ENCODE measurements at regions not wholly inside any gene's neighbourhood (a gene's known extent, or its start where the extent isn't known, plus 50 kb on each side); places are given as distances from the start of the nearest gene placed in this dataset.

DNA sequence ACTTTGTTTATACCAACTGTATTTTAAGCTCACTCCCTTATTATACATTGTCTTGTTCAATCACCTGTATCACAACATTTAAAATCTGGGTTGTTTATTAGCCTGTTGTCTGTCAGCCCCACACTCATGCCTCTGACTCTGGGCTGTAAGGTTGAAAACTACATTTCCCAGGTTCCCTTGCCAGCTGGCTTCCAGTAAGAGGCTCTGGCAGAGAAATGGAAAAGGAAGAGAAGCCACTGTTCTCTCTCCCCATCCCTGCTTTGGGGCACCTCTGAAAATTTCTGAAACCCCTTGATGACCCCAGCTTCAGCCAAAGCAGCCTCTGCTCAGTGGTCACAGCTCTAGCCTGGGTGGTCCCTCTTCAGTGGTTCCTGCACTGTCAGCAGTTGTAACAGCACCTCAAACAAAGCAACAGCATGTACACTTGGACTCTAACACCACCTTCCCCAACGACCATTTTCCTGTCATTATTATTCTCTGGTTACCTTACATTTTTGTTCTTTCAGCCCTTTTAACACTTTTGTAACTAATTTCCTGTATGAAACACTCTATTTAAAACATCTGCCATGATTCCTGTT, 108.9 kb upstream of the LGALSL start:
- FAIRE-seq = no peak

DNA sequence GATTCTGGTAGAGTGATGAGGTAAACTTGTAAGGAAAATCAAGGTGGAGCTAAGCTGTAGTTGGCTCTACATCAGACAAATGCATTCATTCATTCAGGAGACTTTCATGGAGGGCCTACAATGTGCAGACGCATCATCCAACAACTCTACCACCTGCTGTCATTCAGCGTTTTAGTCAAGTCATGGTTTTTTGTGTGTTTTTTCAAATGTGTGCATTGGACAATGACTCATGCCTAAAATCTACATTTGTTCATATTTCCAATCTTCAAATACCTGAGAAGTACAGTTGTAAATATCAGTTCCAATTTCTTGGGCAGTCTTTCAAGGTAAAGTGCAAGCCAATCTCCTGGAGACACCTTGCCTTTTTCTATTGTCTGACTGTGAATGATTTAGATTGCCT, 108.0 kb upstream of the LGALSL start:
- no peak for FAIRE-seq

DNA sequence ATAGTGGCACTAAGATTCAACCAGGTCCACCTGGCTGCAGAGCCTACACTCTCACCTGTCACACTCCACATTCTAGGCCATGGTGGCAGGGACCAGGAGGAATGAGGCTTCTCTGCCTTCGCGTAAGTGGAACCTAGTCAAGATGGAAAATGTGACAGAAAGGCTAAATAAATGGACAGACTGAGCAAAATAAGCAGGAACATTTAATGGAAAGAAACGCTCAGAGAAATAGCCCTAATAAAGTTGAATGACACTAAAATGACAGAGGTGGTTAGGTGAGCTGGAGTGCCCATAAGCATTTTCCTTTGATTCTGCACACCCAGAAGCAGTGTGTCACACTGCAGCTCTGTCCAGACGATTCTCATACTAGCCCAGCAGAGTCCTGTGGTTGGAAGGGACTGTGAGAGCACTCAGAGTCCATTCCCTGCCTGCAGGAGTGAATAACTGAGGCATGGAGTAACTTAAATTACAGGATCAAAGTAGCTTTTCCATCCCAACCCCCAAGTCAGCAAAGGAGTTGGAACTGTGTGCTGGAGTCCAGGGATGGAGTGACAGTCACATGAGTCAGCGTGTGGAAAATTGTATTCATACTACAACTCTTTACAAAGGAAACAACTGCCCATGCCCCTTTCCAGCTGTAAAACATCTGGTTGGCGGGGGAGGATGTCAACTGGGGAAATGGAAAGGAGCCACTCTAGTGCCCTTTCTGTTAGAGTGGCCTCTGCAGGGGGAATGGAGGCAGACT, 105.4 kb upstream of the LGALSL start:
- no peak for FAIRE-seq

DNA sequence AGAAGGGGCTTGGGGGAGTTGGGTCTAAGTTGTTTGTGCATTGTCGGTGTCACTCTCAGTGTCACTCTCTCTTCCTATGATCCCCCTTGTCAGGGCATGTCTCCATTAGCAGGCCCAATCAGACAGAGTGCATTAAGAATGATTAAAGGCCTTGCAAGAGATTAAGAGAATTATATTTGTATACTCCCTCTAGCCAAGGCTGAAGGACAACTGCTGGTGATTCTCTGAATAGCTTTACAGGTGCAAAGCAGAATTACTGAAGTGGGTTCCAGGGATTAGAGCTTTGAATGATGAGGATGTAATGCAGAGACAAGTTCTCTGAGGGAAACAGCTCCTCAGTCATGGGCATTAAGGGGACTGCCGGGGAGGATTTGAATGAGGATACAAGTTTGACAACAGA, 104.8 kb upstream of the LGALSL start:
- FAIRE-seq = no peak

DNA sequence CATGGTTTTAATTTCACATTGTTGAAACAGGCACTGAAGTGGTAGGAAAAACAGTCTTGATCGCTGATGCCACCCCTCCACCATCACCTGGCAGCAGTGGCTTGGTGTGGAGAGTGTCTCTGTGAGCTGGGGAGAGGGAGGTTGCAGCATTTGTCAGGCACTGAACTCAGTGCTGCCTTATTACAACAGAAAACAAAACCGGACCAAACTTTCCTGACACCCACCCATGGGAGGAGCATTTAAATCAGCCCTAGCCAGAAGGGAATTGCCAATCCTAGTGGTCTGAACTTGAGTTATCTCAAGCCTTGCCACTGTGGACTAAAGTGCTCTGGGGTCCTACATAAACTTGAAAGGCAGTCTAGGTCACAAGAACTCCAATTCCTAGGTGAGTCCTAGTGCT, 103.0 kb upstream of the LGALSL start:
- no peak for FAIRE-seq

DNA sequence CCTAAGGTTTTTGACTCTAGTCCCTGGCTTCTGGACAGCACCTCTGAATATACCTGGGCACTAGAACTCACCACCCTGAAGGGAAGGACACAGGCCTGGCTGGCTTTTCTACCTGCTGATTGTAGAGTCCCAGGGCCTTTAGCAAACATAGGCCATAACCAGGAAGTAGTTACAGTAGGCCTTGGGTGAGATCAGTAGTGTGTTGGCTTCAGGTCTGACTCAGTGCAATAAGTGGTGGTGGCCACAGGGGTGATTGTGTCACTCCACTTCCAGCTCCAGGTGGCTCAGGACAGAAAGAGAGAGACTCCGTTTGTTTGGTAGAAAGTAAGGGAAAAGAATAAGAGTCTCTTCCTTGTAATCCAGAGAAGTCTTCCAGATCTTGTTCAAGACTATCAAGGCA, 101.7 kb upstream of the LGALSL start:
- no peak for FAIRE-seq

DNA sequence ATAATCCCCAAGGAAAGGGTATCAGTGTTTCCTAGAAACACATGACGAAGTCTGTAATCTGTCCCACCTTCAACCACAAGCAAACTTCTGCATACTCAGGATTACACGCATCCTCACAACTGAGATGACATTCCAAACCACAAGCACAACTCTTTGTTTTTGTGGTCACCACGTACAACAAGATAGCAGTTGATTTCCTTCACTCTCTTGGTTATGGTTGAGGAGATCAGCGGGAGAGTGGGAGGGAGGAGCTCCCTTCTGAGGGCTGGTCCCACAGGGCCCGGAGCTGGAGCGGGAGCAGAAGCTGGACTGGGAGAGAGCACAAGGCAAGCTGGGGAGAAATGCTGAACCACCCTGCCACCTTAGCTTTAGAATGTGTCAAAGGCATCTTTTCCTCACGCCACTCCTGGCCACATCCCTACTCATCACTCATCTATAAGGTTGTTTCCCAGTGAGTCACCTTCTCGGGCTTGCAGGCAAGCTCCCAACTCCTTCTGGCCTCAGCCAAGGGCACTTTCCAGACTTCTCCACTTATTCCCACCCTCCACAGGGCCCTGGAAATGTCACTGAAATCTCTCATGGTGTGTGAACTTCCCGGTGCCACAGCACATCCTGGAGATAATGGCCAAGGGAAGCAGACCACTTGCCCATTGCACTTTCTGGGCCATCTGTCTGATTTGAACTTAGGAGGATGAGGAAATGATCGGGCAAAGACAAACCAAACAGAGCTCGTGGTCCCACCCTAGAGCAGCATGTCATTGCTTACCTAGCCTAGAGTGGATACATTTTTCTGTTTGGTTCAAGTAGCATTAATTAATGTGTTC, 98.9 kb upstream of the LGALSL start:
- FAIRE-seq = no peak

DNA sequence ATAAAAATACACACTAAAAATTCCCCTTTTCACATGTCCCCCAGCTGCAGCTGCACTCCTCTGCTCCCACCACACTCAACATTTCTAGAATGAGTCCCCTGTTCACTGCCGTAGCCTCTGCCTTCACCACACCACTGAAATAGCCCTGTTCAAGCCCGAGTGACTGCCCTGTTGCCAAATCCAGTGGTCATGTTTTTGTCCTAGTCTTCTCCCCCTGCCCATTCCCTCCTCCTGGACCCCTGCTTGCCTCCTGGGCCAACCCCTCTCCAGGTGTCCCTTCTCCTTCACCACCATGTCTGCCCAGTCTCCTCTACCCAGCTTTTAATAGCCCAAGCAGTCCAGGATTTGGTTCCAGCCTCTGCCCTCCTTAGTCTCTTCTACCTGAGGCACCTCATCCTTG, 97.1 kb upstream of the LGALSL start:
- FAIRE-seq = no peak

DNA sequence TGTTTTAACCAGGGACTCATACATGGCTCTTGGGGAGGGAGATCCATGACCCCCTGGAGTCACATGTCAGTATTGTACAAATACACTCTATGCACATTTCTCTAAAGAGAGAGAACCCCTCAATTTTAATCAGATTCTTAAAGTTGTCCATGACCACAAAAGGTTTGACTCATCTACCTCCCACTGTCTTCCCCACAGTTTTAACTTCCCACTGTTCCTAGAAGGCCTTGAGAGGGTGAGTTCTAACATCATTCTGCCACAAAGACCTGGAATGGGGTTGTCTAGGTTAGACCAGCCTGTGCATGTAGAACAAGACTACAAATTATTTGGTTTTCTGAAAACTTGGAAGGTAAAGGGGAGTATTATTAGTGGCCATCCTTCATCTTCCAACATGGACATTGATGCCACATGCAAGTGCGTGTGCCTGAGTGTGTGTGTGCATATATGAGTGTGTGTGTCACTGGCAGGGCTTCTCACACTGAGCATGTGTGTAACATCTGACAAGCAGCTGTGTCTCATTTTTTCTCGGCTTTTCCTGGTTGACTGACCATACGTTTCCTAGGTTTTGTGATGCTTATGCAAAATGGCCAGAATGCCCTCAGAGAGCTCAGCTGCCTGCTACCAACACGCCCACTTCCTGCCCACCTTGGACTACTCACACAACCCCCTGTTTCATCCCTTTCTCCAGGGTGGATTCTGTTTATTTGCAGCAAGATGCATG, 94.6 kb upstream of the LGALSL start:
- no peak for FAIRE-seq

DNA sequence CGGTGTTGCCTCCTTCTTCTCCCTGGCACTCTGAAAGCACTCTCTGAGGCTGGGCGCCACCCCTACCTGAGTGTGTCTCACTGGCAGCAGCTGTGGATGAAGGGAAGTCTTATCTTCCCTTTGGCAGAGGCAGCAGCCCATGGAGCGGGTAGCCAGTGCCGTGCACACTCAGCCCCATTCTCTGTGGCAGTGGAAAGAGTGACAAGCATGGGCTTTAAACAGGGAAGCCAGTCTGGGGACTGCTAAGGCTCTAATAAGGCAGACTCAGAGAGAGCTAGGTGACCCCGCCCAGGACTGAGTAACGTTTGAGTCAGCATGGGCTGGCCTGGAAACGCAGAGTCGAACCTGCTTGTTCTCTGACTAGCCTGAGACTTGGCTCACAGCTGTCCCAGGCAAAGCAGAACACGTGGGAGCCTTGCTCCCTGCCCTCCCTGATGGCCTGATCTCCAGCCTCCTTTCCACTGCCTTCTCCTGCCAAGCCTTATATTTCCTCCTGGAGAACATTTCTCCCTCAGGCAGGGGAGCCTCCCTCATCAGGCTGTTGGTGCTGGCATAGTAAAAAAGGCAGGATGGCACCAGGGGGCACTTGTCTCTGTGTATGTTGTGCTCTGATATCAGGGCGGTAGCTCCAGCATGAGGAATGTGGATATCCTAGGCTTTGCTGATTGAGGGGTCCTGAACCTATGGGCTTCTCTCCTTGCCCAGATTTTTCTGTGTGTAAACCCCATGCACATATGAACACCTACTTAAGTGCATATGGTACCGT, 93.9 kb upstream of the LGALSL start:
- FAIRE-seq = no peak

DNA sequence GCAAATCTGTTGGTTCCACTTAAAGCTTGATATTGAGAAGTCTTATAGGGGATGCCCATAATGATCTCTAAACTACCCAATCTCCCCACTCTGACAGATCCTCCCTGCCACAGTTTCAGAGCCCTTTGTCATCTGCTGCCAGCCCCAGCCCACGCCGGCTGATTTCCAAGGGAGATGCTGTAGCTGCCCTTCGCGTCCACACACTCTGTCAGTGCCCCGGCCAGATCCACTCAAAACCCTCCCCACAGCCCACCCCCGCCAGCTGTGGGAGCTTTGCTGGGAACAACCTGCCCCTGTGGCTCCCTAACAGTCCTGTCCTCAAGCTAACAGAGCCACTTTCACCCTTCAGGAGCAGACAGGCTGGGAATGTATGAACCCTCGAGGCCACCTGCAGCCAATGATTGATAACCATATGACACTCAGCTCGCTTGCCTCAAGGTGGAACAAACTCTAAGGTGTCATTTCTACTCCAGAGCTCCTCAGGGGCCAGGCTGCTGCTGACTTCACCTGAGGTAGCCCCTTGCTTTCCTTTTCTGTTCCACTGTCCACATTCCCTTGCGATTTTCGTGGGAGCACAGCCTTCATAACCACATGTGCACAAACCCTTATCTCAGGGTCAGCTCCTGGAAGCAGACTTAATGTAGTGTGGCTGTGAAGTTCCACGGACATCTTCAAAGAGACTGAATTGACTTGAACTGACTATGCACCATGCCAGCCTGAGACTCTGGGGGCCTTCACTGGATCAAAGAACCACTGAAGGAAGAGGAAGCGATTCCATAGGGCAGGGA, 92.6 kb upstream of the LGALSL start:
- FAIRE-seq = no peak

DNA sequence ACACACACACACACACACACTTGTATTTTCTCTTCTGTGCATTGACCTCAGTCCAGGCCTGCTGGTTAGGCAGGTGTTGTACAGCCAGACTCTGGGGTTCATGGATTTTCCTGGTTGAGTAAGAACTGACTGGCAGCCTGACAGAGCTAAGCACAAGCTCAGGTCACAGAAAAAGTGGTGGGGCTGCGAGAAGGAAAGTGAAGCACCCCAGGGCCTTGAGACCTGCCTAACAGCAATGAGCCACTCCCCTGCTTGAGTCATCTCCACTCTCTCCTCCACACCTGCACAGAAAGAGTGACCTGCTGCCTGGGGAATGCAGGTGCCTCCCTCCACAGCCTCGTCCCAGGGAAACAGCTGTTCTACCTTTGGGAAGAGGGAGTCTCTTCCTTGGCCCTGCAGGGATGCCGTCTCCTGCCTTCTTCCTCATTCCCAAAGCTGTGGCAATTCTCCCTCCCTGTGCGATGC, 91.4 kb upstream of the LGALSL start:
- FAIRE-seq = no peak

DNA sequence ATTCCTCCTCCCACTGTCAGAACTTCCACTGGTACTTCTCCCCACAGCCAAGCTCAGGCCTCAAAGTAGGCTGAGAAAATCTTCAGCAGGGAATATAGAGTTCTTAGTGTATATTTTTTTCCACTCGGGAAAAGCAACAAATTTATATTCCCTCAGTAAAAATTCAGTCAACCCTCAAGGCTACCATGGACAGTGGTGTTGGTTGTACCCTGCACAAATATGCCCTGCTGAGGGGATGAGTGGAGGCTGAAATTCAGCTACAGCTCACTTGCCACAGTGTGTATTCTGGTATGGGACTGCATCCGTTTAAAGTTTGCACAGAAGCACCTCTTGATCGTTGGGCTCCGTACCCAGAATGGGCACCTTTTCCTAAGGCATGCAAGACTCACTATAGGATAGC, 90.8 kb upstream of the LGALSL start:
- no peak for FAIRE-seq

DNA sequence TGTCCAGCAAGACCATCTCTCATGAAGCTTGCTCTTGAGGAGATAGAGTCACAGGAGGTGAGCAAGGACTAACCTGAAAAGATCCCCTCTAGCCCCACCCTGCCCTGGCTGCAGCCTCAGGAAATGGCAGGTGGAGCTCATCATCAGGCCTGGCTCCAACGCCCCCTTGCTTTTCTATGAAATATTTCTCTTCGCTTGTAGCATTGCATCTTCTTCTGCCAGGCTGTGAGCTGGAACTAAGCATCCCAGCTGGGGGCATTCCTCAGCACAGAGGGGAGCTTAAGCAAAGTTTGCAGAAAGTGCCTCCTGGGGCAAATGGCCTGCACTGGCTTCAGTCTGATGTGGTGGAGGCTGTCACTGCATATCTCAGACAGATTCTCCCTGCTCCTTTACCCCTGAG, 90.1 kb upstream of the LGALSL start:
- no peak for FAIRE-seq

DNA sequence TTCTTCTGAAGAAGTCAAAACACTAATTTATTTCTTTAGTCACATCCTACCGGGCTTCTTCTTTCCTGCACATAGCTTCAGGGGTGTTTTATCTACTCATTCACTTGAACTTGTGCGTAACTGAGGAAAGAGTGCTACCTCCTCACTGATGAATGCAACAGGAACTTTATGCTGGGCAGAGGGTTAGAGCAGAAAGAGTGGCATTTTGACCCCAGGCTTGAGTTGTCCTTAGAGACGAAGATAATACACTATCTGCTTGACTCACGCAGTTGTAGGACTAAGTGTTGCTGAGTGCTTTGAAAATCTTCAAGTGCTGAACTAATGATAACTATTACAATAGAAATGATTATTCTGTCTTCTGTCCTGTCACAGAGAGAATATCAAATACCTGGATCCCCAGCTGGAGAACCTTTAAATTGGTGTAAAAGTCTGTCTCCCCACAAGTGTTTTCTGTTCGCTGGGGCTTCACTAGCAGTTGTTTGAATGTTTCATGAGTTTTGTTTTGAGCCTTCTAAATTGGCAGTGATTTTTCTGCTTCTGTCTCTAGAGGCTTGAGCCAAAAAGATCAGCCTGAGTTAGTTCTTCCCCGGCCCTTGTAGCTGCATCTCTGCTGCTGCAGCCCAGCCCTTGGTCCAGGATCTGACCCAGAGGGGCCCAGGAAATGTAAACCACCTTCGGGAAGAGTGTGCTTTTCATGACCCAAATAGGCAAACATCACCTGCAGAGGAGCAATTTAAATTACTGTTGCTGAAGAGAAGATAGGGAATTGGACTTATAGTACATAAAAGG, 86.3 kb upstream of the LGALSL start:
- no peak for FAIRE-seq

DNA sequence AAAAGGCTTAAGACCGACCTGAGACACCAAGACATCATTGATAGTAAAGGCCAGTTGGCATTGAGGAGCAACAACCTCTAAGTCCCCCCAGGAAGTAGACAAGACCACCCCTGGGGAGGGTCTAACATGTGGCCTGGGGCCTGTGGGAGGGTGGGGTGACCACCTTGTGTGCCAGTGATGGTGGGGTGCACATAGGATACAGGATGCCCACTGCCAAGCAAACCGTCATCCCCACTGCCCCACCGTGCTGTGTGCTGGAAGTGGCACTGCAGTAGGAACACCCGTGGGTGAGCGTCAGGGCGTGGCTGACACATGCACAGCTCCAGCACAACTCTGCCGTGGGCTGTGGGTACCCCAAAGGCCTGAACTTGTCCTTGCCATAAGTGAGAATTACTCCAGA, 84.3 kb upstream of the LGALSL start:
- FAIRE-seq = no peak

DNA sequence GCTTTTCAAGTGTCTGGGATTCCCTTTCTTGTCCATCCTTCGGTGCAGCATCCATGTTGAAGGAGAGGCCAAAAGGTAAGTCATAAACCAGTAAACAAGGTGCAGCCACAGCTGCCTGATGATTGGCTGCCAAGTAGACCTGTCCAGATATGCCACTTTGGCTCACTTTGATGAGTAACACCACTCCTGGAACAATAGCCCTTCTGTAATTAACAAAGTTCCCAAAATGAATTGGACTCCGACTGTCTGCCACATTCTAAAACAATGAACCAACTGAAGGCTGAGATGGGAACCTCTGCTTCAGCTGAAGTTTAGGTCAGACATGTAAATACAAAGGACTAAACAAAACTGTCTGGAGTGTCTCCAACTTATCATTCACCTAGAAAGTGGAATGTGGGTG, 82.2 kb upstream of the LGALSL start:
- no peak for FAIRE-seq

DNA sequence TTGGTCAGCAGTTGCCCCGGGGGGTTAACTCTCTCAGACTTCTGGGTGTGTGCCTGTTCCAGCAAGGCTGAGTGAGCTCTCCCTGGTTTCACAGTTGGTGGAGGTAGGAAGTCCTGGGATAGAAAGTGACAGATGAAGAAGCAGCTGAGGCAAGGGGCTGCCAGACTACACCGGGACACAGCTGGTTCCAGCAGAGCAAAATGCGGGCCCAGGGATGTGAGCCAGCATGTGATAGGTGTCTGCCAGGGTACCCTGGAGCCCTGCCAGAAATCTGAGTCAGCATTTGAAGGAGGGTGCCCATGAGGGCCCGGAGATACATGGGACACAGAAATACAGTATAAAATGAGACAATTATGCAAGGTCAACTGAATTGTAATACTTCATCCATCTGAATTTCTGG, 79.3 kb upstream of the LGALSL start:
- FAIRE-seq = no peak

DNA sequence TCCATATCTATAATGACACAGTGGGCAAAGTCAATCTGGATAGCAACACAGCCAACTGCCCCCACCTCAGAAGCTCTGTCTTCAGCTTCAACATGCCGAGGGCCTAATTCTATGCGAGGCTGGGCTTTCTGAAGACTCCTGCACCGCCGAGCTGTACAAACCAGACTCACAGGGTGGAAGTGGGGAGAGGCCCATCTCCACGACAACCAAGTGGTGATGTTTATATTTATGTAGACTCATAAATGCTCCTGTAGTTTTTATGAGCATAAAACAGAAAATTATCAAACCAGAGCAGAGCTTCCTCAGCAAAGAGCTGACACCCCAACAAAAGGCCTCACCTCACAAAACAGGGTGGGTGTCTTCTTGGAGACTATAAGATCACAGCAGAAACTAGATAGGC, 77.0 kb upstream of the LGALSL start:
- FAIRE-seq = no peak

DNA sequence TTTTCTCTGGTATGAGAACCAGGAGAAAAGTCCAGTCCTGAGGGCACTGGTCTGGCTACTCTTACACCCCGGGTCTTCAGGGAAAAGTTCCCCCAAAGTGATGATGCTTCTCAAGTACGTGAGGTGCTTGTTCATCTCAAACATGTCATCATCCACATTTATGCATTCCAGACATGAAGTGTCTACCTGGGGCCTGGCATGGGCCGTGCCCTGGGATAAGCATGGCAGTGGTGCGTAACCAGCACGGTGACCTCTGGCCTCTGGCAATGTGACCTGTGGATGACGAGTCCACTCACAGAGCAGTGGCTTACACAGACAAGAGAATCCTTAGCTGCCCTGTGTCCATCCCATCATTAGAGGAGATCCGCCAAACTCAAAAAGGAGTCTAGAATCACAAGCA, 74.8 kb upstream of the LGALSL start:
- FAIRE-seq = no peak
